NCI-H2107 treated with DMSO at 0.1 percent for 48 hours (cell line): ENCODE measurements at regions not wholly inside any gene's neighbourhood (a gene's known extent, or its start where the extent isn't known, plus 50 kb on each side); places are given as distances from the start of the nearest gene placed in this dataset.

Experiments used
- DNase-seq: peaks from one replicate; lab custom pipeline; 2025; ENCODE audit not compliant: unreplicated experiment; lab: John Stamatoyannopoulos, UW

DNA sequence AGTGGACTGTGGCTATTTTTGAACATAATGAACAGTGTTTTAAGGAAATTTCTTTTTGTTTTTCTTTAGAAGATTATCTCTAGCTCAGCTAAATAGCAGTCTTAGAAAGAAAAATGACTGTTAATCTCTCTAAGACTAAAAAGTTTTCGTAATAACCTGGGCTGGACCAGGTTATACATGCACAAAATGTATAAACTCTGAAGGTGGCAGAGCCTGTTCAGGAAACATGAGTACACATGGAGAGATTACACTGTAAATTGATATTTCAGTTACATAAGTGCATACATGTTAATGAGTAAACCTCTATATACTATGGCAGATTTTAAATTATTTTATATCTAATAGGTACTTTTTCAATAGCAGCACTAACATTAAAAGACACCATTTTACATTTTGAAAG, 258.2 kb upstream of the CFAP20DC start:
- DNase-seq, result no peak

- no peak for DNase-seq
These were observed 256.6 kb upstream of the CFAP20DC start for GRCh38 chr3:59306436-59306835.

- no peak for DNase-seq
These were observed 254.5 kb upstream of the CFAP20DC start for GRCh38 chr3:59304296-59304695.

GRCh38 chr3:59303452-59303851, 253.6 kb upstream of the CFAP20DC start:
- DNase-seq, result no peak

DNA sequence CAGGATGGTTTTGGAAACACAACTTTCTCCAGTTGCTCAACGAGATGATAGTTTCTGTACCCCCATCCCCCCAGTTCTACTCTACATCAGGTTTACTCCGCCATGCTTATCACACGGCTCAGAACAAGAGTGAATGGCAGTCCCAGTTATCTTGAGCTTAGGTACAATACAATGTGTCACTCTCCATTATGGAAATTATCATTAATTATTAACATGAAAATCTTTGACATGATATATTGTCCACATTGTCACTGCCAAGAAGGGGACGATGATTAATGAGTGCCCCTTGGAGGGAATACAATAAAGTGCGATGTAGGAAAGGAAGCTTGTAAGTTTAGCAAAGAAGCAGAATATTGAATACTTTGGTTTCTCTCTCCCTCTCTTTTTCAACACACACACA, 252.6 kb upstream of the CFAP20DC start:
- DNase-seq, result no peak

- DNase-seq, result no peak
These were observed 250.9 kb upstream of the CFAP20DC start for GRCh38 chr3:59300733-59301132.

GRCh38 chr3:59299561-59299960, 249.7 kb upstream of the CFAP20DC start:
- no peak for DNase-seq

- DNase-seq, result no peak
These were observed 240.5 kb upstream of the CFAP20DC start for GRCh38 chr3:59290358-59290757.

GRCh38 chr3:59289831-59290230, 240.0 kb upstream of the CFAP20DC start:
- DNase-seq, result no peak

- no peak for DNase-seq
These were observed 239.1 kb upstream of the CFAP20DC start for GRCh38 chr3:59288951-59289350.

- peak; percentile 5 for DNase-seq
These were observed 237.1 kb upstream of the CFAP20DC start for GRCh38 chr3:59286791-59287531.

- DNase-seq, result no peak
These were observed 235.7 kb upstream of the CFAP20DC start for GRCh38 chr3:59285560-59285959.

DNA sequence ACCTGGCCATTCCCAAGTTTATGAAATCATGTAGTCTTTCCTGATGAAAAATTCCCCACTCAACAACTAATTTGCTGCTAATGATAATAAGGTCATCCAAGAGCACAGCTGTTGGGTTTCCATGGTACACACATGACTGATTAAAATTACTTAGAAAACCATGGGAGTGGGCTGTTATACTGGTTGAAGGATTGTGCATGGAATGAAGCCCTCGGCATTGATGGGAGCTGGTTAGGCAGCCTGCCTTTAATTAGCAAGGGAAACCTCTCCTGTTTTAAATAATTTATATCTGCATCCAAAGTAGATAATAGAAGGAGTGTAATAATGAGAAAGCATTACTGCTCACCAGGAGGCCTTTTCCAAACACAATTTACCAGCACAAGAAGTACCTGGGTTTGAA, 235.1 kb upstream of the CFAP20DC start:
- no peak for DNase-seq

GRCh38 chr3:59280113-59280512, 230.3 kb upstream of the CFAP20DC start:
- DNase-seq, result no peak

DNA sequence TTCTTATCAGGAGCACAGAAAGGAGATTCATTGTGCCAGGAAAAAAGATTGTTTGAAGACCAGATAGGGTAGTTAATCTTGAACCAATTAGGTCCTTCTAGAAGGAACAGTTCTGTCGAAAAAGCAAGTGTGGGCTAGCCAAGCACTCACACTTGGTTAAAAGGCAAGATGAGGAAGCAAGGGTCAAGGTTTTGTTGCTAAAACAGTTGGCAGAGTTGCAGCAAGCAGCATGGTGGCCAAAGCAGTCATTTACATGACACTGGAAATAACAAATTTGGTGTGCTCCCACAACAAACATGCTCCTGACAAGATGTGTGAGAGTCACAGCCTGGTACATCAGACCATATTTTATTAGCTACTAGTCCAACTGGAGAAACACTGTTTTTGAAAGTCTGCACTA, 228.0 kb upstream of the CFAP20DC start:
- no peak for DNase-seq

GRCh38 chr3:59277201-59277600, 227.4 kb upstream of the CFAP20DC start:
- DNase-seq, result no peak

DNA sequence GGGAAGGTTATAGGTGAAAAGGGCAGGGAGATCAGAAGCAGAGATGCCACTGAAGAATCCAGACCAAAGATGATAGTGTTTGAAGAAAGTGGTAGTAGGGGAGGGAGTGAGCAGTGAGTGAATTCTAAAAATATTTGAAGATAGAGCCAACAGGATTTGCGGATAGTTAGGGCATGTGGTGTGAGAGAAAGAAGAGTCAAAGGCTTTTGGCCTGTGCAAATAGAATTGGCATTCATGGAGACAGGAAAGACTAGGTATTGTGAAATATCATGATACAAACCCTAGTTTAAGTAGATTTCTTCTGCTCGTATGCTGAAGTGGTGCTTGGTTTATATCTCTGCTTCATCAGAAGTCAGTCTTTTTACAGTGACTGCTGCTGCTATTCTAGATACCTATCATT, 224.2 kb upstream of the CFAP20DC start:
- peak; percentile 2 for DNase-seq

DNA sequence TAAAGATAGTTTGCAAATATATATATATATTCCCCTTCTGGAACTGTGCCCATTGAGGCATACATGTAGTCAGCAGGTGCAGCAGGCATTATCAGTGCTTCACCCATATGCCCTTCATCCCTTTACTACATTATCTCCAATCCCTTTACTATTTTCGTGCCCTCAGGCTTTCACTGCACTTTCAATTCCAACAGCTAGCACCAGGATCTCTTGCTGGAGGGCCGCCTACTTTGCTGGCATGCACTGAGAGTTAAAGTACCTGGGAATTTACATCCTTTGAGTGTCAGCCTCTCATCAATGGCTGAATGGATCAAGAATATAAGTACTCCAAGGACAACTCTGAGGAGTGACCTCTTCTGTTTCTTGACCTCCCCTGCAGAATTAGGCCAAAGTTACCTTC, 222.1 kb upstream of the CFAP20DC start:
- no peak for DNase-seq

GRCh38 chr3:59270921-59271320, 221.1 kb upstream of the CFAP20DC start:
- no peak for DNase-seq

GRCh38 chr3:59270209-59270608, 220.4 kb upstream of the CFAP20DC start:
- no peak for DNase-seq

- DNase-seq, result no peak
These were observed 218.3 kb upstream of the CFAP20DC start for GRCh38 chr3:59268170-59268569.

GRCh38 chr3:59267021-59267420, 217.2 kb upstream of the CFAP20DC start:
- no peak for DNase-seq

- no peak for DNase-seq
These were observed 216.7 kb upstream of the CFAP20DC start for GRCh38 chr3:59266551-59266950.
